HG03520 (cell line): ENCODE measurements at regions not wholly inside any gene's neighbourhood (a gene's known extent, or its start where the extent isn't known, plus 50 kb on each side); places are given as distances from the start of the nearest gene placed in this dataset.
"Not testable (repeated sequence)": the region's sequence is repeated elsewhere in the genome, so short reads cannot be mapped to it uniquely, and the experiment has no call there.

Experiments
- ATAC-seq: cut with Tn5 transposase; IDR thresholded peaks from one replicate; pipeline ENCODE4 v1.9.1; 2021; ENCODE audit warnings: mild to moderate bottlenecking, moderate library complexity; ENCODE audit not compliant: unreplicated experiment

- ATAC-seq: no peak
These were observed 161.8 kb upstream of the IVNS1ABP start for GRCh38 chr1:185478877-185479276.

- no peak for ATAC-seq
These were observed 160.9 kb upstream of the IVNS1ABP start for GRCh38 chr1:185477638-185478580.

GRCh38 chr1:185474440-185475149 is 157.6 kb upstream of the IVNS1ABP start:
- no peak for ATAC-seq

GRCh38 chr1:185473186-185473585 is 156.1 kb upstream of the IVNS1ABP start:
- ATAC-seq: no peak

- no peak for ATAC-seq
These were observed 151.6 kb upstream of the IVNS1ABP start for GRCh38 chr1:185468626-185469025.

GRCh38 chr1:185467122-185467521 is 150.1 kb upstream of the IVNS1ABP start:
- ATAC-seq: no peak

- no peak for ATAC-seq
These were observed 147.7 kb upstream of the IVNS1ABP start for GRCh38 chr1:185464777-185465176.

DNA sequence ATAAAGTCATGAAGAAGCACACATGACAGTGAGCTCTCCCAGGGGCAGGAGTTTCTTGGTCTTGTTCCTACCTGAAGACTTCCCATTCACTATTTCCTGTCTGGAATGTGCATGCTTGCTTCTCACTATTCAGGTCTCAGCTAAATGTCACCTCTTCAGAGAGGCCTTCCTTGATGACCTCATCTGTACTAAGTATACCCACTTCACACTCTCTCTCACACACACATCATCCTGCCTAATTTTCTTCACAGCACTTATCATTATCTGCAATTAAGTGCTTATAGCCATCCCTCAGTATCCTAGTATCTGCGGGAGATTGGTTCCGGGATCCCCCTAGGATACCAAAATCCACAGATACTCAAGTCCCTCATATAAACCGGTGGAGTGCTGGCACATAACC is 146.4 kb upstream of the IVNS1ABP start:
- ATAC-seq: no peak

DNA sequence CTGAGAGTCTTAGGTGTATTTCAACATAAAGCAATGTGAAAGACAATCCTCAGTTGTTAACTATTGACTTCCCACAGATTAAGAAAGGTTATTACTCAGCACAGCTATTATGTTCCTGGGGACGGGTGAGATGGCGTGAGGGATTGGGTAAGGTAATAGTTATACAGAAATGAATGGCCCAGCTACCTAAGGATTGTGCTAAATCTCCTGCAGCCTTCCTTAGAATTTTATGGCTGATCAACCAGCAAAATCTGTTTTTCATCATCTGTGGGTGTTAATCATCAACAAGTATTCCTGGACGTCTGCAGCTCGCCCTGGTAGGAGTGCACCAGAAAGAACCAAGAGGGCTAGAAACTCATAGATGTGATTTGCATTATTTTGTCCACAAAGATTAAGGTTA is 146.0 kb upstream of the IVNS1ABP start:
- ATAC-seq: no peak

- ATAC-seq: not testable (repeated sequence)
These were observed 143.7 kb upstream of the IVNS1ABP start for GRCh38 chr1:185460723-185461122.

DNA sequence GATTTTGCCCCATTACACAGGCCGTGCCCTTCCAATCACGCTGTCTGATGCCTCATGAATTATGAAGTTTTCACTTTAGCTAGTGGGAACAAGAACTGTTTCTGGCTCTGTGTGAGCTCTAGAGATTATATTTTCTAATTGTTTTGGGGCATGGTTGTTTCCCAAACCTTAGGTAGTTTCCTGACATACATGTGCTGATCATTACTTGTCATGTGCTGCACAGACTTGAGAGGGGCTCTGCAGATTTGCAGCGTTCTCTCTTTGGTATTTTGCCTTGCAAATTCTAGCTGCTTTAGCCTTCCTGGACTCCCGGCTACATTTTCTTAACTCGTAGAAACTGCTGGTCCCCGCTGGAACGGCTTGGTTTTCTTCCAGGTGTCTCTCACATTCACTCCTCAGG is 142.1 kb upstream of the IVNS1ABP start:
- ATAC-seq: no peak

DNA sequence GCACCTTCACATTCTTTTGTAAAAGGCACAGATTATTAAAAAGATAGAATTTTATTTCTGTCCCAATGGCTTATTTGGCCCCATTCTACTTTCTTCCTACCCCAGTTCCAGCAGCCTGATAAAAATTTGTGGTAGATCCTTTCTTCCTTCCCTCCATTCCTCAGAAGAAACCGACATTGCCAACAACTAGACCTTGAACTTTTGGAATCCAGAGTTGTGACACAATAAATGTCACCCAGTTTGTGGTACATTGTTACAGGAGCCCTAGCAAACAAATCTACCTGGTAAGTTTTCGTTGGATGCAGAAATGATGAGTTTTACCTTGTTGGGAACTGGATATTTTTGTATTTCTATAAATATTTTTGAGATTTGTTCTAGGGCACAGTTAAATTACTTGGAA is 141.6 kb upstream of the IVNS1ABP start:
- no peak for ATAC-seq

DNA sequence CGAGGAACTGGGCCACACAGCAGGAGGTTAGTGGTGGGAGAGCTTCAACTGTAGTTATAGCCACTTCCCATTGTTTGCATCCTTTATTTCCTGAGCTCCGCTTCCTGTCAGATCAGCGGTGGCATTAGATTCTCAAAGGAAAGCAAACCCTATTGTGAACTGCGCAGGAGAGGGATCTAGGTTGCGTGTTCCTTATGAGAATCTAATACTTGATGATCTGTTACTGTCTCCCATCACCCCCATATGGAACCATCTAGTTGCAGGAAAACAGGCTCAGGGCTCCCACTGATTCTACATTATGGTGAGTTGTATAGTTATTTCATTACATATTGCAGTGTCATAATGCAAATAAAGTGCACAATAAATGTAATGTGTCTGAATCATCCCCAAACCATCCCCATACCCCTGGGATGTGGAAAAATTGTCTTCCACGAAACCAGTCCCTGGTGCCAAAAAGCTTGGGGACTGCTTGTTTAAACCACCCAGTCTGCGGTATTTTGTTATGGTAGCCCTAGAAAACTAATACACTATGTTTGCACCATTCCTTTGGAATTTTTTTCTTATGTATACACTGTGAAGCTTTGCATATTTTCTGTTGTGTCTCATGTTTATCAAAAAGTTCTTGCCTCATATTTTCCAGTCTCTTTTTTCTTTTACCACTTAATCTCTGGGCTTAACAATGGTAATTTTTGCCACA is 136.6 kb upstream of the IVNS1ABP start:
- ATAC-seq: no peak

DNA sequence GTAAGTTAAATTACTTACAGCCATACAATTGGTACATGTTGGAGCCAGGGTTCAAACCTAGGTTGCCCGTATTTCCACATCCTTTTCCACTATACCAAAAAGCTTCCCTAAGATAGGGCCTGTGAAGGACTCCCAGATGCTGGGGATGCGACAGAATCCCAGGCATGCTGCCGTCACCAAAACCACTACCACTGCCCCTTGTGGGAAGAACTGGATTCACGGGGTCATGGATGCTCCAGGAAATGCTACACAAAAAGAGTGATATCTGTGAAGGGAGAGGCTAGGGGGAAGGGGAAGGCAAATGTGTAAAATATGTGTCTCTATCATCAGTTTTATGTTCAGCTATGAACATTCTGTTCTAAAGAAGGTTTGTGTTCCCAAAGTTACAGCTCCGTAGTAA is 133.9 kb upstream of the IVNS1ABP start:
- ATAC-seq: no peak

- ATAC-seq: no peak
These were observed 133.2 kb upstream of the IVNS1ABP start for GRCh38 chr1:185450060-185450788.

- no peak for ATAC-seq
These were observed 132.5 kb upstream of the IVNS1ABP start for GRCh38 chr1:185449378-185450059.

DNA sequence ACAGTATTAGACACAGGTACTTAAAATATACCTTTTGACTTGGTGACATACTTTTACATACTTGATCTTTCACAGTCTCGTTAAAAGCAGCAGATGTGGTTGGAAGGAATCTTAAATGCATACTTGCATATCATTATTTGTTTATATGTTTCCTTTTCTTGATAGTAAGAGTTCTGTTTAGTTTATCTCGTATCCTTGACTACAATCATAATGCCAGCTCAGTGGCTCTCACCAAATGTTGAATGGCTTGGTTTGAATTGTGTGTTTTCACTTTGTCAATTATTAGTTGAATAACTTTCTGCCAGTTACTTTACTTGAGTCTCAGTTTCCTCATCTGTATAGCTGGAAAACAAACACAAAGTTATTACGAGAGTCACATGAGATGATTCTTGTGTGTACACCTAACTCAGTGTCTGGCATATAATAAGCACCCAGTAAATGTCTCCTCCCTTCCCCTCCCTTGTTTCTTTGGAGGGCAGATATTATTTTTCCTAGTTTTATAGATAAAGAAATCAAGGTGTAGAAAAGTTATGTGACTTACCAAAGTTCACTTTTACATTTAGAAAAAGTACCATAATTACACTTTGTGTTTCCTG is 131.6 kb upstream of the IVNS1ABP start:
- ATAC-seq: no peak

DNA sequence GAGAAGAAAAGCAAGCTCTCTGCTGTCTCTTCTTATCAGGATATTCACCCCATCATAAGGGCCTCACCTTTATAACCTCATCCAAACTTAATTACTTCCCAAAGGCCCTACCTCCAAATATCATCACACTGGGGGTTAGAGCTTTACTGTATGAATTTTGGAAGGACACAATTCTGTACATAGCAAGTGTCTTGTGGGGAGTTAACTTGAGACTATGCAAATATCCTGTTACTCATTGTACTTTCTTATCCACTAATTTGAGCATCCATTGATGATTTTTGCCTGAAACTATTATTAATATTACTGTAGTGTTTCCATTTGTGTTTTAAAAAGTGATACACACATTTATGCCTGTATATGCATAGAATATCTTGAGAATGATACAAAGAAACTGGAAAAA is 129.1 kb upstream of the IVNS1ABP start:
- no peak for ATAC-seq

- no peak for ATAC-seq
These were observed 128.6 kb upstream of the IVNS1ABP start for GRCh38 chr1:185445594-185445993.

GRCh38 chr1:185444676-185445075 is 127.6 kb upstream of the IVNS1ABP start:
- ATAC-seq: no peak
